Right atrium auricular region (tissue), 2 donors: ENCODE measurements at regions not wholly inside any gene's neighbourhood (a gene's known extent, or its start where the extent isn't known, plus 50 kb on each side); places are given as distances from the start of the nearest gene placed in this dataset.

Experiments used
- DNase-seq: peaks from one replicate; pipeline ENCODE4 v3.0.0-alpha.2; 2019; ENCODE audit warnings: low spot score
- H3K27ac ChIP-seq, 2 donors: fragments of 200-600 bp; sonication (generic); 1 replicate in 1 of 2; 2 replicates in 1 of 2; pipeline ENCODE4 v1.5.1; 2016 to 2019
- H3K27me3 ChIP-seq, 2 donors: fragments of 200-600 bp; sonication (generic); one replicate each; pipeline versions ENCODE4 v1.5.1 to v1.6.0; 2017 to 2019
- H3K36me3 ChIP-seq: fragments of 200-600 bp; sonication (generic); one replicate; pipeline ENCODE4 v1.5.1; 2016
- H3K4me1 ChIP-seq, 2 donors: fragments of 200-600 bp; sonication (generic); one replicate each; pipeline versions ENCODE4 v1.5.1 to v1.6.0; 2017 to 2019
- H3K4me3 ChIP-seq, 2 donors: fragments of 200-600 bp; sonication (generic); 1 replicate in 1 of 2; 2 replicates in 1 of 2; pipeline ENCODE4 v1.5.1; 2017 to 2019; ENCODE audit warnings: mild to moderate bottlenecking in 1 of 2, moderate library complexity in 1 of 2
- H3K9me3 ChIP-seq, 2 donors: fragments of 200-600 bp; sonication (generic); one replicate each; pipeline ENCODE4 v1.5.1; 2019
- CTCF ChIP-seq, 2 donors: fragments of 200-600 bp; sonication (generic); IDR thresholded peaks; one replicate each; pipeline ENCODE4 v1.5.1; 2019; ENCODE audit warnings: antibody characterized with exemption in 2 of 2

DNA sequence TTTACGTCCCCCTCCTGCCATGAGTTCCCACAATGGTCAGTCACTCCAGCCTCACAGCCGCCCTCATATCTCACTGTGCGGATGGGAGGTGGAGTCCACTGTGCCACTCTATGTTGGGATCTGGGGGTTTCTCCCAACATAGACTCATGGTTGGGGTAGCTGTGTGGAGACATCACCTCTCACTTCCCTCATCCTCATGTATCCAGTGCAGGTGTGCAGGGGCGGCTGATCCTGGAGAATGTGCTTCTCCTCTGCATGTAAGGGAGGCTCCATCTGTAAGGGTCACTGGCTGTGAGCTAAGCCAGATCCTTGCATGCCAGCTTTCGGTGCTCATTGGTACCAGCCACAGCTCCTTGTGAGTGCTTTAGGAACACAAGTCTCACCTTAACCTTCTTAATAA, 400.8 kb downstream of the CDH26 start:
- Histone ChIP-seq H3K4me3 (no peak overlapping the region), H3K27ac (no peak overlapping the region), H3K36me3 (no peaks in the 10 kb centered on the region), H3K9me3 (no peaks in the 10 kb centered on the region), H3K4me1 (no peaks in the 10 kb centered on the region), H3K27me3 (no peaks in the 10 kb centered on the region)
- TF ChIP-seq CTCF (IDR thresholded peaks at IDR 0.05), result no peak
- DNase-seq, result no peak

DNA sequence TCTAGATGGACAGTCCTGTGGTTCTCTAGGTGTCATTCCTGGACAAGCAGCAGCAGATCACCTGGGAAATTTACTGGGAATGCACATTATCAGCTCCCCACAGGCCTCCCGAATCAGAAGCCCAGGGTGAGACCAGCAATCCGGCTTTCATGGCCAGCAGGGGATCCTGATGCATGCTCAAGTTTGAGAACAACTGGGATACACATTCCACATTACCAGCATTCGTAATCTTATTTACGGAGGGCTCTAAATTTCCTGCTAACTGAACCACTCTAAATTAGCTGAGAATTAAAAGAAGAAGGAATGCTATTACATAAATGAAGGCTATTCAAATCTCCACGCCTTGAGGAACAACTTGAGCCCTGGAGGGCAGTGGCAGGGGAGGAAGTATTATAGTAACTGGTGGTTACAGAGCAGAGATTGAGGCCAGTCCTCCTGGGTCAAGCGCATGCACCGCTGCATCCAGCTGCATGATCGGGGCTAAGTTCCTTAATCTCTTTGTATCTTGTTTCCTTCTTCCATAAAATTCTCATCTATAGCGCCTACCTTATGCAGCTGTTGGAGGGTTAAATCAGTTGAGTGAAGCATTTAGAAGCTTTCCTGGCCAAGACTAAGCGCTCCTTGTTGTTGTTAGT, 403.7 kb downstream of the CDH26 start:
- H3K4me3 ChIP-seq, result no peak overlapping the region
- no peak for DNase-seq
- no peak for TF ChIP-seq CTCF (IDR thresholded peaks at IDR 0.05)

DNA sequence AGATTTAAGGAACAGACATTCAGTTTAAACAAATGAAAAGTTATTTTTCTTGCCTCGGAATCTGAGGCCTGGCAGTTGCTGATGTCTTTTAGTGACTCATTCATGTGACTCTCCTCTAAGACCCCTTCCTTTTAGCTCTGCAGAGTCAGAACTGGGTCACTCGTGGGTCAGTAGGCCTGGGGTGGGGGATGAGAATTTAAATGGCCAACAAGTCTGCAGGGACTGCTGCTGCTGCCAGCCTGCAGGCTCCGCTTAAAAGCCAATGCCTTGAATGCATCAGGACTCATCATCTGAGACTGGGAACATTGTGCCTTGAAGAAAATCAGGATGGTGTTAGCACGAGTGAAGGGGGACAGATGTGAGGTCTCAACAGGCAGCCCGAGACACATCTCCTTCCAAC, 404.3 kb downstream of the CDH26 start:
- Histone ChIP-seq H3K36me3 (no peaks in the 10 kb centered on the region), H3K27ac (no peak overlapping the region), H3K27me3 (no peaks in the 10 kb centered on the region), H3K4me3 (no peak overlapping the region), H3K4me1 (no peaks in the 10 kb centered on the region), H3K9me3 (no peaks in the 10 kb centered on the region)
- no peak for DNase-seq
- no peak for TF ChIP-seq CTCF (IDR thresholded peaks at IDR 0.05)

More for the DNA sequence above, 403.7 kb downstream of the CDH26 start:
- no peak overlapping the region for H3K27ac ChIP-seq
- no peaks in the 10 kb centered on the region for H3K4me1 ChIP-seq
- H3K27me3 ChIP-seq, result no peaks in the 10 kb centered on the region
- no peaks in the 10 kb centered on the region for H3K9me3 ChIP-seq
- H3K36me3 ChIP-seq, result no peaks in the 10 kb centered on the region

DNA sequence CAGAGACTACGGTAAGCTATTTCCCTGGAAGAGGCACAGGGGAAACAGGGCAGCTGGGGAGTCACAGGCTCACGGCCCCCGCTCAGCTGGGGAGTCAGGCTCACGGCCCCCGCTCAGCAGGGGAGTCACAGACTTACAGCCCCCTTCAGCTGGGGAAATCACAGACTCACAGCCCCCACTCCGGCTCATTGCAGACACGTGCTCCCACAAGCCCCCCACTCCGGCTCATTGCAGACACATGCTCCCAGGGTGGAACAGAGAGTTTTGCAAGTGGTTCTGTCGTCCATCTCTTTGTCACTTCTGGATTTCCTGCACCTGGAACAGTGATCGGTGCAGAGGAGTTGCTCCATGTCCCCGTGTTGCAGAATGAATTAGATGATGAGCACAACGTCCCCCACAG, 405.5 kb downstream of the CDH26 start:
- Histone ChIP-seq H3K36me3 (no peaks in the 10 kb centered on the region), H3K27ac (no peak overlapping the region), H3K4me3 (no peak overlapping the region), H3K4me1 (no peaks in the 10 kb centered on the region), H3K9me3 (peaks cover 0 to under 1% of the 10 kb centered on the region in 2 donors), H3K27me3 (no peaks in the 10 kb centered on the region)
- DNase-seq, result no peak
- no peak for TF ChIP-seq CTCF (IDR thresholded peaks at IDR 0.05)

DNA sequence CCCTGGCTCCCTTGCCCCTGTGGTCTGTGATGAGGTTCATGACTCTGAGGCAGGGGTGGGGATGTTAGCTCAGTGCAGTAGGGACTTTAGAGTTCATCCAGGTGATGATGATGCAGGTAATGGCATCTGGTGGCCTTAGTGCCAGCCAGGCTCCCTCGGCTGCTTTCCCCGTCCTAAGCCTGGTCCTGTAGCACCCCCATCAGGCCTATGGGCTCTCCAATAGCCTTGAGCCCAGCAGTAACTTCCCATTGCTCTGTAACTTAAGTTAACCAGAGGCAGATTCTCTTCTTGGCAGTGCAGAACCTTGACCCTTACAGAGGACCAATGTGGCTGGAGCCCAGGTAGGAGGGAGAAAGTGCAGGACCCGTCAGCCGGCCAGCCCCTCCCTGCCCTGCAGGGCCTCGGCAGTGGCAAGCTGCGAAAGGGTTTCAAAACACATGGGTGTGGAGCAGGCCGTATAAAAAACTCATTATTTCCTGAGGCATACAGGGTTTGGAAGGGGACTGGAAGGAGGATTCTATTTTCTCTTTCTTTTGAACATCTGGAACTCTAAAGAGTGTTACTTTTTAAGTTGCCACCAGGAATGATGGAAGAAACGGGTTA, 406.9 kb downstream of the CDH26 start:
- Histone ChIP-seq H3K27ac (no peak overlapping the region), H3K4me1 (no peaks in the 10 kb centered on the region), H3K36me3 (no peaks in the 10 kb centered on the region), H3K9me3 (peaks cover 0 to 7% of the 10 kb centered on the region in 2 donors), H3K4me3 (no peak overlapping the region), H3K27me3 (no peaks in the 10 kb centered on the region)
- no peak for DNase-seq
- TF ChIP-seq CTCF (IDR thresholded peaks at IDR 0.05), result no peak

DNA sequence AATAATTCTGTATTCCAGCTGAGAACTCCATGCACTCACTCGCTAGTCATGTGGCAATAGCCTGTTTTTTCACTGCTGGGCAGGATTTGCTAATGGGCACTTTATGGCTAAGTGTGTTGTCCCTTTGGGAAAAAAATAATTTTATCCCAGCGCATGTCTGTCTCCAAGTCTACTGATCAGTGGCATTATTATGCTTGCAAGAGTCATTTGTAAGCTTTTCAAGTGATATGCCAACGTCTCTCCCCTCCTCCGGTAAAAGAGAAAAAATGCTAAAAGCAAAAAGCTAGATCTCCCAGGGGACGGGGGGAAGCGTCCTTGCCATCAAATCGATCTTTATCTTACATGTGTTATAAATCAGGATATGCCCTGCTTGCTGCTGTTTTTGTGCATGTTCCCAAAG, 407.7 kb downstream of the CDH26 start:
- Histone ChIP-seq H3K36me3 (no peaks in the 10 kb centered on the region), H3K27me3 (no peaks in the 10 kb centered on the region), H3K4me1 (no peaks in the 10 kb centered on the region), H3K4me3 (no peak overlapping the region), H3K27ac (no peak overlapping the region), H3K9me3 (peaks cover 0 to 7% of the 10 kb centered on the region in 2 donors)
- no peak for TF ChIP-seq CTCF (IDR thresholded peaks at IDR 0.05)
- DNase-seq, result no peak
